NAMALWA (cell line): ENCODE measurements at regions not wholly inside any gene's neighbourhood (a gene's known extent, or its start where the extent isn't known, plus 50 kb on each side); places are given as distances from the start of the nearest gene placed in this dataset.
A peak's percentile ranks its signal among the peaks of the same experiment; 100 is the strongest.

ENCODE experiments used
- DNase-seq: peaks from one replicate; pipeline ENCODE4 v3.0.0-alpha.2; 2015; ENCODE audit warnings: low spot score

GRCh38 chr13:82817133-82817532, 1065.1 kb downstream of the SLITRK1 start:
- no peak for DNase-seq

GRCh38 chr13:82815791-82816190, 1066.5 kb downstream of the SLITRK1 start:
- no peak for DNase-seq

- no peak for DNase-seq
Measured at GRCh38 chr13:82803341-82803740, 1078.9 kb downstream of the SLITRK1 start.

- no peak for DNase-seq
Measured at GRCh38 chr13:82802528-82802927, 1079.7 kb downstream of the SLITRK1 start.

GRCh38 chr13:82800391-82800790, 1081.9 kb downstream of the SLITRK1 start:
- DNase-seq = no peak

GRCh38 chr13:82797876-82798275, 1084.4 kb downstream of the SLITRK1 start:
- no peak for DNase-seq

- no peak for DNase-seq
Measured at GRCh38 chr13:82791035-82791434, 1091.2 kb downstream of the SLITRK1 start.

GRCh38 chr13:82772816-82773215, 1109.5 kb downstream of the SLITRK1 start:
- DNase-seq = no peak

GRCh38 chr13:82766732-82767321, 1115.4 kb downstream of the SLITRK1 start:
- DNase-seq = no peak

- DNase-seq = peak; percentile 42
Measured at GRCh38 chr13:82758044-82758443, 1124.2 kb downstream of the SLITRK1 start.

- no peak for DNase-seq
Measured at GRCh38 chr13:82751206-82751605, 1131.1 kb downstream of the SLITRK1 start.

- no peak for DNase-seq
Measured at GRCh38 chr13:82749551-82749950, 1132.7 kb downstream of the SLITRK1 start.

GRCh38 chr13:82747958-82748357, 1134.3 kb downstream of the SLITRK1 start:
- no peak for DNase-seq

- no peak for DNase-seq
Measured at GRCh38 chr13:82747291-82747690, 1135.0 kb downstream of the SLITRK1 start.

GRCh38 chr13:82740442-82740841, 1141.8 kb downstream of the SLITRK1 start:
- DNase-seq = no peak

- DNase-seq = no peak
Measured at GRCh38 chr13:82739881-82740280, 1142.4 kb downstream of the SLITRK1 start.

GRCh38 chr13:82729401-82729800, 1152.9 kb downstream of the SLITRK1 start:
- no peak for DNase-seq

- no peak for DNase-seq
Measured at GRCh38 chr13:82720986-82721385, 1161.3 kb downstream of the SLITRK1 start.

- no peak for DNase-seq
Measured at GRCh38 chr13:82719987-82720386, 1162.3 kb downstream of the SLITRK1 start.

GRCh38 chr13:82717249-82717648, 1165.0 kb downstream of the SLITRK1 start:
- no peak for DNase-seq

- DNase-seq = no peak
Measured at GRCh38 chr13:82713687-82714405, 1168.4 kb downstream of the SLITRK1 start.

- DNase-seq = no peak
Measured at GRCh38 chr13:82702513-82702912, 1179.8 kb downstream of the SLITRK1 start.

GRCh38 chr13:82701020-82701419, 1181.3 kb downstream of the SLITRK1 start:
- no peak for DNase-seq

- no peak for DNase-seq
Measured at GRCh38 chr13:82698941-82699340, 1183.3 kb downstream of the SLITRK1 start.
